GM12878 (cell line): ENCODE measurements at regions not wholly inside any gene's neighbourhood (a gene's known extent, or its start where the extent isn't known, plus 50 kb on each side); places are given as distances from the start of the nearest gene placed in this dataset.

ENCODE experiments used
- POLR2A ChIP-seq: IDR thresholded peaks from 2 replicates; pipeline ENCODE4 v1.6.1; 2011; ENCODE audit warnings: low read depth, mild to moderate bottlenecking, low read length
- TCF7 ChIP-seq: IDR thresholded peaks from 2 replicates; pipeline ENCODE4 v1.6.1; 2014; ENCODE audit warnings: antibody characterized with exemption, borderline replicate concordance
- TF ChIP-seq, protein P1 (sequence below): IDR thresholded peaks from 2 replicates; pipeline ENCODE4 v1.6.1; 2012; ENCODE audit warnings: mild to moderate bottlenecking, low read depth, low read length

DNA sequence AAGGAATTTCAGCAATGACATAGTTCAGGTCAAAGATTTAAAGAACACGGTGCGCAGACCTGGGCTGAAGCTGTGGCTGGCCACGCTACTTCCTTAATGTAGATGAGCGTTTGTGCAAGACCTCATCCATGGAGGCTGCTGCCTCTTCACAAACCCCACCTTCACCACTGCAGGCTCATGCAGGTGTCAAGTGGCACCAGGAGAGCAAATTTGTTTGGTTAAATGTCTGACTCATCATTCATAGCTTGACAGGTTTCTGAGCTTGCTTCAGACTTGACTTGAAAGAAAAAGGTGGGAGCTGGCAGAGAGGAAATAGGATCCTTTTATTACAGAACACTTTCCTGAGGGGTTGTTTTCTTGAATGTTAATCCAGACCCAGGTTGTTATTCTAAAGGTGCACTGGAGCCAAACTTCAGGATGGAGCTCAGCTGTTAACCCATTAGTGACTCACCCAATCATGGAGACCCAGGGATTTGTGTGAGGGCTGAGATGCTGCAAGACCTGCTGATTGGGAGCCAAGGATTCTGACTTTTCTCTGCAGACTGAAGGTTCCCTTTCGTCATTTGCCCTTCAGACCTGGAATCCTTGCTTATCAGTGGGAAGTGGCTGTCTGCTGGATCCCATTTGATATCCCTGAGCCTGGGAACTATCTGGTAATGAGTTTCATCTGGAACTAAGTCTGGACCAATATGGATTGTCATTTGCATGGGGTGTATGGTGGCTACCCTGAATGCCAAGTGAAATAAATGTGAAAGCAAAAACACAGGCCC, 315.3 kb downstream of the PTTG2 start:
- TF ChIP-seq, protein P1, sequence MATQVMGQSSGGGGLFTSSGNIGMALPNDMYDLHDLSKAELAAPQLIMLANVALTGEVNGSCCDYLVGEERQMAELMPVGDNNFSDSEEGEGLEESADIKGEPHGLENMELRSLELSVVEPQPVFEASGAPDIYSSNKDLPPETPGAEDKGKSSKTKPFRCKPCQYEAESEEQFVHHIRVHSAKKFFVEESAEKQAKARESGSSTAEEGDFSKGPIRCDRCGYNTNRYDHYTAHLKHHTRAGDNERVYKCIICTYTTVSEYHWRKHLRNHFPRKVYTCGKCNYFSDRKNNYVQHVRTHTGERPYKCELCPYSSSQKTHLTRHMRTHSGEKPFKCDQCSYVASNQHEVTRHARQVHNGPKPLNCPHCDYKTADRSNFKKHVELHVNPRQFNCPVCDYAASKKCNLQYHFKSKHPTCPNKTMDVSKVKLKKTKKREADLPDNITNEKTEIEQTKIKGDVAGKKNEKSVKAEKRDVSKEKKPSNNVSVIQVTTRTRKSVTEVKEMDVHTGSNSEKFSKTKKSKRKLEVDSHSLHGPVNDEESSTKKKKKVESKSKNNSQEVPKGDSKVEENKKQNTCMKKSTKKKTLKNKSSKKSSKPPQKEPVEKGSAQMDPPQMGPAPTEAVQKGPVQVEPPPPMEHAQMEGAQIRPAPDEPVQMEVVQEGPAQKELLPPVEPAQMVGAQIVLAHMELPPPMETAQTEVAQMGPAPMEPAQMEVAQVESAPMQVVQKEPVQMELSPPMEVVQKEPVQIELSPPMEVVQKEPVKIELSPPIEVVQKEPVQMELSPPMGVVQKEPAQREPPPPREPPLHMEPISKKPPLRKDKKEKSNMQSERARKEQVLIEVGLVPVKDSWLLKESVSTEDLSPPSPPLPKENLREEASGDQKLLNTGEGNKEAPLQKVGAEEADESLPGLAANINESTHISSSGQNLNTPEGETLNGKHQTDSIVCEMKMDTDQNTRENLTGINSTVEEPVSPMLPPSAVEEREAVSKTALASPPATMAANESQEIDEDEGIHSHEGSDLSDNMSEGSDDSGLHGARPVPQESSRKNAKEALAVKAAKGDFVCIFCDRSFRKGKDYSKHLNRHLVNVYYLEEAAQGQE = no peak
- TF ChIP-seq POLR2A = no peak
- no peak for TF ChIP-seq TCF7
